GM20431 (cell line): ENCODE measurements at regions not wholly inside any gene's neighbourhood (a gene's known extent, or its start where the extent isn't known, plus 50 kb on each side); places are given as distances from the start of the nearest gene placed in this dataset.
"Not testable (repeated sequence)": the region's sequence is repeated elsewhere in the genome, so short reads cannot be mapped to it uniquely, and the experiment has no call there.

Experiments
- in situ Hi-C: fragments of 300-500 bp; cut with MseI, MboI; formaldehyde crosslinking; loops from one replicate; pipeline ENCODE4 v1.15.0; 2020; ENCODE audit warnings: low sequenced_read_pairs; ENCODE audit not compliant: unreplicated experiment

GRCh38 chr4:12963291-12963690, 520.8 kb downstream of the RAB28 start:
- in situ Hi-C loops: no loop called here

- in situ Hi-C loops: no loop called here
Measured at GRCh38 chr4:12961713-12962112, 522.4 kb downstream of the RAB28 start.

GRCh38 chr4:12958436-12958835, 525.7 kb downstream of the RAB28 start:
- in situ Hi-C loops: no loop called here

- in situ Hi-C loops: no loop called here
Measured at GRCh38 chr4:12957108-12957507, 527.0 kb downstream of the RAB28 start.

- in situ Hi-C loops: no loop called here
Measured at GRCh38 chr4:12956026-12956425, 528.1 kb downstream of the RAB28 start.

- in situ Hi-C loops: no loop called here
Measured at GRCh38 chr4:12949719-12950490, 534.2 kb downstream of the RAB28 start.

- in situ Hi-C loops: no loop called here
Measured at GRCh38 chr4:12943069-12943468, 541.1 kb downstream of the RAB28 start.

- in situ Hi-C loops: no loop called here
Measured at GRCh38 chr4:12933760-12934221, 550.3 kb downstream of the RAB28 start.

GRCh38 chr4:12932203-12932788, 551.8 kb downstream of the RAB28 start:
- in situ Hi-C loops: no loop called here

GRCh38 chr4:12929784-12930183, 554.4 kb downstream of the RAB28 start:
- in situ Hi-C loops: no loop called here

GRCh38 chr4:12928751-12929150, 555.4 kb downstream of the RAB28 start:
- in situ Hi-C loops: no loop called here

GRCh38 chr4:12926189-12927066, 557.7 kb downstream of the RAB28 start:
- in situ Hi-C loops: no loop called here

- in situ Hi-C loops: no loop called here
Measured at GRCh38 chr4:12924728-12925320, 559.3 kb downstream of the RAB28 start.

- in situ Hi-C loops: no loop called here
Measured at GRCh38 chr4:12924253-12924652, 559.9 kb downstream of the RAB28 start.

- in situ Hi-C loops: no loop called here
Measured at GRCh38 chr4:12912896-12913418, 571.2 kb downstream of the RAB28 start.

GRCh38 chr4:12911750-12912358, 572.3 kb downstream of the RAB28 start:
- in situ Hi-C loops: no loop called here

- in situ Hi-C loops: not testable (repeated sequence)
Measured at GRCh38 chr4:12903640-12904039, 580.5 kb downstream of the RAB28 start.

GRCh38 chr4:12902735-12903134, 581.4 kb downstream of the RAB28 start:
- in situ Hi-C loops: no loop called here

GRCh38 chr4:12897954-12898353, 586.2 kb downstream of the RAB28 start:
- in situ Hi-C loops: no loop called here

- in situ Hi-C loops: no loop called here
Measured at GRCh38 chr4:12894062-12894461, 590.1 kb downstream of the RAB28 start.
